Right lobe of liver (tissue), 6 donors: ENCODE measurements at regions not wholly inside any gene's neighbourhood (a gene's known extent, or its start where the extent isn't known, plus 50 kb on each side); places are given as distances from the start of the nearest gene placed in this dataset.

Source experiments
- ATAC-seq, 4 donors: fragments of 200-7000 bp; cut with Tn5 transposase; one replicate each; pipeline ENCODE4 v1.9.1; 2020; ENCODE audit warnings: mild to moderate bottlenecking in 4 of 4, moderate library complexity in 4 of 4
- DNase-seq, 3 donors: peaks; one replicate each; pipeline ENCODE4 v3.0.0-alpha.2; 2020
- H3K27ac ChIP-seq, 3 donors: fragments of 200-600 bp; one replicate each; pipeline ENCODE4 v1.8.0; 2022
- H3K27me3 ChIP-seq, 2 donors: fragments of 200-600 bp; one replicate each; pipeline ENCODE4 v1.8.0; 2022
- H3K36me3 ChIP-seq, 4 donors: fragments of 200-600 bp; sonication (generic) in 1 of 4; one replicate each; pipeline versions ENCODE4 v1.5.1 to v1.8.0; 2017 to 2022; ENCODE audit warnings: control low read depth in 1 of 4
- H3K4me1 ChIP-seq, 4 donors: fragments of 200-600 bp; sonication (generic) in 1 of 4; one replicate each; pipeline versions ENCODE4 v1.5.1 to v1.8.0; 2017 to 2022; ENCODE audit warnings: control low read depth in 1 of 4
- H3K4me3 ChIP-seq, 3 donors: fragments of 200-600 bp; one replicate each; pipeline ENCODE4 v1.8.0; 2022
- H3K9me3 ChIP-seq, 4 donors: fragments of 200-600 bp; sonication (generic) in 1 of 4; one replicate each; pipeline versions ENCODE4 v1.5.1 to v1.8.0; 2017 to 2022; ENCODE audit warnings: control low read depth in 1 of 4
- CTCF ChIP-seq, 4 donors: fragments of 200-600 bp in 3 of 4; fragments of 450-650 bp in 1 of 4; IDR thresholded peaks; one replicate each; pipeline versions ENCODE4 v1.5.1 to v1.8.0; 2016 to 2022; ENCODE audit warnings: antibody characterized with exemption in 4 of 4, mild to moderate bottlenecking in 2 of 4
- POLR2A ChIP-seq: fragments of 450-650 bp; IDR thresholded peaks from one replicate; pipeline ENCODE4 v1.6.1; 2017; ENCODE audit warnings: antibody characterized with exemption, mild to moderate bottlenecking
- WGBS: methylation state at CpG from one replicate; pipeline ENCODE4 v1.1.6; 2018; ENCODE audit warnings: low coverage, low lambda C conversion rate; ENCODE audit not compliant: insufficient coverage; ENCODE audit errors: missing lambda C conversion rate; 5-methylcytosine and 5-hydroxymethylcytosine counted together
- intact Hi-C, 2 donors: fragments of 100-400 bp; cut with DNase I; formaldehyde crosslinking; loops; one replicate each; pipeline versions ENCODE4 v1.11.2 to v1.14.1; 2022
- donor health status: DM: no; HTN: yes; CAD: no.
- donor health status: DM: no; HTN: no; CAD: no.
- donor health status: DM: no; HTN: no; CAD: no.
- donor health status: DM: no; HTN: yes; CAD: no.
- donor health status: DM: no; HTN: yes; CAD: no.

GRCh38 chr2:236664136-236664535 is 94.5 kb downstream of the ACKR3 start:
- Histone ChIP-seq H3K27ac (no peak overlapping the region), H3K4me1 (no peaks in the 10 kb centered on the region), H3K4me3 (no peak overlapping the region), H3K27me3 (no peaks in the 10 kb centered on the region), H3K9me3 (no peaks in the 10 kb centered on the region), H3K36me3 (no peaks in the 10 kb centered on the region)
- TF ChIP-seq POLR2A, result no peak
- TF ChIP-seq CTCF (IDR thresholded peaks at IDR 0.05), result no peak
- DNase-seq (no peak), ATAC-seq (no peak)
- WGBS, result 70% methylated on average over 6 of the region's 6 CpGs
- intact Hi-C loops, result no loop called here

GRCh38 chr2:236665101-236665500 is 95.5 kb downstream of the ACKR3 start:
- no peaks in the 10 kb centered on the region for H3K4me1 ChIP-seq
- no peak for ATAC-seq
- H3K27ac ChIP-seq, result no peak overlapping the region
- H3K4me3 ChIP-seq, result no peak overlapping the region
- H3K27me3 ChIP-seq, result no peaks in the 10 kb centered on the region
- WGBS, result 100% methylated on average over 4 of the region's 7 CpGs
- TF ChIP-seq POLR2A, result no peak
- no peak for TF ChIP-seq CTCF (IDR thresholded peaks at IDR 0.05)
- H3K9me3 ChIP-seq, result no peaks in the 10 kb centered on the region
- no peak for DNase-seq
- no peaks in the 10 kb centered on the region for H3K36me3 ChIP-seq
- intact Hi-C loops, result no loop called here

- no peaks in the 10 kb centered on the region for H3K36me3 ChIP-seq
- no peaks in the 10 kb centered on the region for H3K9me3 ChIP-seq
- H3K4me1 ChIP-seq, result no peaks in the 10 kb centered on the region
- no peak for TF ChIP-seq CTCF (IDR thresholded peaks at IDR 0.05)
- no peak for TF ChIP-seq POLR2A
- ATAC-seq, result no peak
- no peak overlapping the region for H3K27ac ChIP-seq
- no peak for DNase-seq
- 81% methylated on average over 10 of the region's 11 CpGs for WGBS
- no peaks in the 10 kb centered on the region for H3K27me3 ChIP-seq
- no peak overlapping the region for H3K4me3 ChIP-seq
- intact Hi-C loops, result no loop called here
These were observed 96.0 kb downstream of the ACKR3 start for GRCh38 chr2:236665572-236666118.

- Histone ChIP-seq H3K9me3 (no peaks in the 10 kb centered on the region), H3K4me1 (no peaks in the 10 kb centered on the region), H3K4me3 (no peak overlapping the region), H3K27me3 (no peaks in the 10 kb centered on the region), H3K36me3 (no peaks in the 10 kb centered on the region), H3K27ac (no peak overlapping the region)
- intact Hi-C loops, result no loop called here
- ATAC-seq (no peak), DNase-seq (no peak)
- TF ChIP-seq POLR2A (no peak), CTCF (IDR thresholded peaks at IDR 0.05) (no peak)
- WGBS, result 88% methylated on average over 4 of the region's 14 CpGs
These were observed 97.1 kb downstream of the ACKR3 start for GRCh38 chr2:236666646-236667204.
